HG02610 (cell line): ENCODE measurements at regions not wholly inside any gene's neighbourhood (a gene's known extent, or its start where the extent isn't known, plus 50 kb on each side); places are given as distances from the start of the nearest gene placed in this dataset.

Experiments
- ATAC-seq: cut with Tn5 transposase; IDR thresholded peaks from one replicate; pipeline ENCODE4 v1.9.1; 2021; ENCODE audit warnings: mild to moderate bottlenecking, moderate library complexity; ENCODE audit not compliant: unreplicated experiment

DNA sequence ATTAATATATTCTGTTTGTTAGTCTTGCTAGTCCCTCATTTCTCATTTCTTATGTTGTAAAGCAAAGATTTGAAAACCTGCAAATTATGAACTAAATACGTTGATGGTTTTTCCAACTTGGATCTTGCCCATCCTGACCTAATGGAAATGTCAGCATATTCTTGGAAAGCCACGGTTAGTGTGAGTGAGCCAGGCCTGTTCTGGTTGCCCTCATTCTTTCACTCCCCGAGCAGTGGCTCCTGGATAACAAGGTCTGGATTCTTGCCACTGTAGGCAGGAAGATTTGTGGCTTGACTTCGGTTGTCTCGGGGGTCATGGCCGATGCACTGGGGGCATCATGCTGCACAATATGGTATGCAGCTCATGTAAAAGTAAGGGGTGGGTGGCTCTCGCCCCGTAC lies 359.1 kb downstream of the MEIS1 start:
- ATAC-seq = no peak

DNA sequence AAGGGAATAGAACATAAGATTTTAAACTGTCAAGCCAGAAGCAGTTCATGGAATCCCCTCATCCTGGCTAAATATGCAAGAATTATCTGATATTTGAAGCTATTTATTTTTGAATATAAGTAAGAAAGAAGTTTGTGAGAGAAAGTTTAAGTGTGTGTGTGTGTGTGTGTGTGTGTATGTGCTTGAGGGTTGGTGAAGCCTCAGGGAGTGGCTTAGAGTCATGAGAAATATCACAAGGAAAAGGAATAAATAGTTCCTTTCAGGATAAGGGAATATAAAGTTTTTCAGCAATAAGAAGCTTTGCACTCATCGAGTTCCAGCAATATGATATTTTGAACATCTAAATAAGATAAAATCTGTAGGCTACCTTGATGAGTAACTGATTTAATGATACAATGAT lies 359.6 kb downstream of the MEIS1 start:
- ATAC-seq = no peak

DNA sequence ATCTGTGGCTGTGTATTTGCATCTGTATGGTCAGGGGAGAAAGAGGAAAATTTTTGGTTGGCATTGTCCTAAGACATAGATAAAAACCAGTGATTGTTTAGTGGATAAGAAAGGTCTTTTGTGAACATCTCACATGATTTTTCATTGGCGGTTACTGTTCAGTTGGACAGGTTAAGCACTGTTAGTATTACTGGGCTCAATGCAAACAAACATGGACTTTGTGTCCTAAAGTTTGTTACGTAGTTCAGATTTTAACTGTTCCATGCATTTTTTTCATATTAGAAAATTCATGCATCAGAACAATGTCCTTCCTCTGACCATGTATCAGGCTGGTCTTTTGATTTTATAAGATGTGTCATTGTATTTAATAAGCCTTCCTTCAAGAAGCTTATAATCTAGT lies 368.0 kb downstream of the MEIS1 start:
- no peak for ATAC-seq

DNA sequence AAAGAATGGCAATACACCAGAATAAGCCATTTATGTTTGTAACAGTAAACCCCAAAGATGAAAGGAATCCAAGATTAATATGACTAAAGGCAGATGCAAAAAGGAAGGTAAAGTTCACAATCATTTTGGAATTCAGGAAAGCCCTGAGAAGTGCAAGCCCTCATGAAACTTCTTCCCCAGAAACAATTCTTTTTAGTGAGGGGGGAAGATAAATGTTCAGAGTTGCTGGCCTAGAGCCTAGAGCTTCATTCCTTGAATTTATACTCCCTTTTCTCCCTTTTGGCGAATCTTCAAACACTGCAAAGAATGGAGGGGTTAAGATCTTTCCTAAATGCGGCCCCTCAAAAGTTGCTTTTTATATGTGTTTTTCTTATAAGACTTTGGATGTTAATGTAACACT lies 368.8 kb downstream of the MEIS1 start:
- no peak for ATAC-seq

DNA sequence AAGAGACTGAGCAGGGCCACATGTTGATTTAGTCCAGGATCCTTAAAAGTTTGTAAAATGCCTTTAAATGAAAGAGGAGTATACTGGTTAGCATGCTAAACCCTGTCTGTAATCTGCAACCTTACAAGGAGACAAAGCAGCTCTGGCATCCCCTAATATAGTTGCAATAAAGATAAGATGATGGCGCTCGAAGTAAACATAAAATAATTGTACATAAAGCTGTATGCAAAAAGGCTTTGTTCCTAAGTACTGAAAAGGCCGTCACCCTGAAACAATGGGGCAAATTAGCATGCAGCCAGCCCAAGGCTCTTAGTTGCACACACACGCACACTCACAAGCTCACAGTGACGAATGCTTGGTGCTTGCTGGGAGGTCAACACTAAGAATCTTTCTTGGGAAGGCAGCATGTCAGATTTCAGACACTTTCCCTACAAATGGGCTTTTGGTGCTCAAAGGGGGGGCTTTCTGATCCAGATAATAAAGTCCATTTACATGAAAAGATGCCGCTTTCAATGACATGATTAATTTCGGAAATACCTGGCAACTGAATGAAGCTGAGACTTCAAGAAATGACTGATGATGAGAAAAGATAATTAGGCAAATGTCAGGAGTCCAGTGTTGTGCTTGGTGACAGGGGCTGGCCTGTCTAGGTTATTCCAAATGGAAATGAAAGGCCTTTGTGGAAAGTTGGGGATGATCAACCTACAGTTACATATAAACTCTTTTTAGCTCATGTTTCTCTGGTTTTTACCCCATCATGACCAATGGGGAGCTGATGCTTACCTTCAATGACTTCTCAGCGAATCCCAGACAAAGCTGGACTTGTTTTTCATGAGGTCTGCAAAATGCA lies 370.3 kb downstream of the MEIS1 start:
- ATAC-seq = no peak

DNA sequence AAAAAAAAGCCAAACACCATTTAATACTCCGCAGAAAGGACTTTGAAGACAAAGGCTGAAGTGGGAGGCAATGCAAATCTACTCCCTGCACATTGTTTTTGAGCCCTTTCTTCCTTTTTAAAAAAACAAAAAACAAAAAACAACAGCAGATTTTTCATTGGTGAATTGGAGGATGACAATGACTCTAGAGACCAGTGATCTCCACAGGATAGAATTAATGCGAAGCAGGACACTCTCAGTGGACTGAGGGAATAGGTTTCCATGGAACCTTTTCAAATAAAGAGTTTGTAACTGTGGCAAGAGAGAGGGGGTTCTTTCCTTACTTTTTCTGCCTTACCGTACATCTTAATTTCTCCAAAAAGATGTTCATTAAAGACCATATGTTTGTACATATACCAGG lies 371.0 kb downstream of the MEIS1 start:
- no peak for ATAC-seq

DNA sequence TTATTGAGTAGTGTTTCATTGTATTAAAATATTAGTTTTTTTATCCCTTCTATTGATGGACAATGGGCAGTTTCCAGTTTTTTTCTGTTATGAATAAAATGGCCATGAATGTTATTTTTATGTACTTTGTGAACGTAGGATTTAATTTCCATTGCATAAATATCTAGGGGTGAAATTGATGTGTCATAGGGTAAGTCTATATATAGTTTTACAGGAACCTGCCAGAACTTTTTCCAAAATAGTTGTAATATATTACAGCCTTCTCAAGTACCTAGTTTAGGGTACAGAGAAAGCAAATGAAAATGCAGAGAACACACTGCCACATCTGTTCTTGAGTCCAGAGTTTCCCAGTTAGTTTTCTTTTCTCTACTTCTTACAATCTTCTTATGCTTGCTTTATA lies 378.6 kb downstream of the MEIS1 start:
- no peak for ATAC-seq

DNA sequence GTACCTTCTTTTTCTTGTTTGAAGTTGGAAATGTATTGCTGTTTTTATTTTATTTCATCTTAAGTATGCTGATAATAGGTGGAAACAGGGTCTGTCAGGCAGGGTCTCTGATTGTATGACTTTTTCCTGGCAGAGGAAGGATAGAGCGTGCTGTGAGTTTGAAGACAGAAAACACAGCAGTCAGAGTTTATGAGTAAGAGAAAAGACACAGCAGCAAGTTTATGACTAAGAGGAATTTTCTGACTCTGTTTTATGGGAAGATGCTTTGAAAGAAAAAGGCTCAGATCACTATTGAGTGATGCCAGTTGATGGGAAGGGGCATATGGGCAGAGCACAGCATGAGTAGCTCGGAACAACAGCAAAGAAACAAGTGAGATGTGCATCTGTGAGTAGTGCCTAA lies 379.1 kb downstream of the MEIS1 start:
- ATAC-seq = no peak

DNA sequence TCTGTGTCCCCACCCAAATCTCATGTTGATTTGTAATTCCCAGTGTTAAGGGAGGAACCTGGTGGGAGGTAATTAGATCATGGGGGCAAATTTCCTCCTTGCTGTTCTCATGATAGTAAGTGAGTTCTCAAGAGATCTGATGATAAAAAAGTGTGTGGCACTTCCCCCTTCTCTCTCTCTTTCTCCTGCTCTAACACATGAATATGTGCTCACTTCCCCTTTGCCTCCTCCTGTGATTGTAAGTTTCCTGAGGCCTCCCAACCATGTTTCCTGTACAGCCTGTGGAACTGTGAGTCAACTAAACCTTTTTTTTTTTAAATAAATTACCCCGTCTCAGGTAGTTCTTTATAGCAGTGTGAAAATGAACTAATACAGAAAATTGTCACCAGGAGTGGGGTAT lies 380.0 kb downstream of the MEIS1 start:
- no peak for ATAC-seq

DNA sequence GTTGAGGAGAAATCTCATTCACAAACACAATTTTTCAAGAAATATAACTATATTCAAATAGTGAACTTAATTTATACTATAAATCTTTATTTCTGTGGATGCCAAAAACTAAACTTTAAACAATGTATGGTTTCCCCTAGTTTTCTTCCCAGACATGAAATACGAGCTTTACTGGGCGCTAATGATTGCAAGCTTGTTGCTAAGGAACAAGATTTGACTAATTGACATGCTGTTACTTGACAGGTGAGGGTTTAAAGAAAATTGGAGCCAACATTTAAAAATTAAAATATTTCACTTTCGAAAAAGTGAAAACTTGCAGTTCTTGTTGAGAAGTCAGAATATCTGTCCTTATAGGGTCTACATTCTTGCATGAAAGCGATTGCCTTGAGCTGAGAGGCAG lies 381.0 kb downstream of the MEIS1 start:
- no peak for ATAC-seq

DNA sequence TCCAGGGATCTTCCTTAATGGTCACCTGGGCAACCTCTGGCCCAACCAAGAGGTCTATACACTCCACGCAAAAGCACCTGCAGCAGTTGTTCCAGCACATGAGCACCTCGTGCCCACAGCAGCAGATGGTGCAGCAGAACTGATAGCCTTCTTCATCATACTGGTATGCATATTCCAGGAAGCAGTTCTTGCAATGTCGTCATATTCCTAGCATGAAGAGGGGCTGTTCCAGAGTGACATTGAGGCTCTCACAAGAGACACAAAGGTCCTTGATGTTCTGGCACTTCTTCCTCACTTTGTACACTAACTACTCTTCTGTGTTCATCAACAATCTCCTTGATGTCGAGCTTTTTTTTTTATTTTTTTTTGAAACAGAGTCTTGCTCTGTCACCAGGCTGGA lies 386.2 kb downstream of the MEIS1 start:
- ATAC-seq = no peak

DNA sequence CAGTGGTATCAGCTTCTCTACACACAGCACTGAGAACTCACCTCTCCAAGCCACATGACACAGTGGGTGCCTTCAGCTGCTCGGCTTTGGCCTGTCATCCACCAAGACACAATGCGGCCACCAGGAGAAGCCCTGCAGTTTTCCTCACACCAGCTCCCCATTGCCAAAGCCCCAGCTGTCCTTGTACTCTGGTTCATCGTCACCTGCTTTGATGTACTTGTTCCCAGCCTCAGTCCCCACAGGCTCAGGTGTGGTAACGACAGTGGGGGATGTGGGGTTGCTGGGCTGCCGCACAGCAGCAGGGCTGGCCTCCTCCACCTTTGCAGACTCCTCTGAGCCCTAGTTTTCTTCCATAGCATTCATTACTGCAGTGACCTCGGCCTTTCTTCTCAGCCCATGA lies 387.3 kb downstream of the MEIS1 start:
- ATAC-seq = no peak

DNA sequence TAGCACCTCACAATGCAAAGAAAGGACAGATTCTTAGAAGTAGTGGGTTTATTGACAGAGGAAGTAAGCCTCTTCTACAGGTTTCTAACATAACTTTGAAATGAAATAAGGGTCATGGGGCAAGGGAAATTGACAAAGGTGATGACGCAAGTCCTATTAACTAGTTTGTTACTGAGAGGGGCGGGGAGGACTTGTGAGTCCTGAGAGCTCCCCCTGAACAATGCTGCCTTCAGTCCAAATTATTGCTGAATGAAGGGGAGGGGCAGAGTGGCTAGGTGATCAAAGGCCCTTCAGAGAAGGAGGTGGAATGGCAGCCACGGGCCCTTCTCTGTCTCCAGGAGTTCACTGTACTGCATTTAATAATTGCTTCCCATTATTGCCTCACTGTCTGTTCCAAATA lies 390.0 kb downstream of the MEIS1 start:
- ATAC-seq = no peak

DNA sequence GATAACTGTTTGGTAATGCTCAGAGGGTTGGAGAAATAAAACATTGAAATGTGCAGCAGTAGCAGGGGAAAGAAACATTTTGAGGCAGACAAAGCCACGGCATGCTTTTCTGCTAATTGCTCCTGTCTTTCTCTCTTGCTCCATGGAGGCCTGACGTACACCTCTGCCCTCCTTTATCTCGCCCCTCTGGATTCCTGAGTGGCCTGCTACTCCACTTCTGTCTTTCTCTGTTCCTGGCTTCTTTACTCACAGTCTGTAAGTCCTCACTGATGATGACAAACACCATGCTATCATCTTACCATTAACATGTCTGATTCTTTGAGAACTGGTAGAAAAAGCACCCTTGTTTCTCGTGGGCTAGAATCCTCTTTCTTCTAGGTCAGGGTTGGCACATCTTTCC lies 392.9 kb downstream of the MEIS1 start:
- ATAC-seq = no peak

DNA sequence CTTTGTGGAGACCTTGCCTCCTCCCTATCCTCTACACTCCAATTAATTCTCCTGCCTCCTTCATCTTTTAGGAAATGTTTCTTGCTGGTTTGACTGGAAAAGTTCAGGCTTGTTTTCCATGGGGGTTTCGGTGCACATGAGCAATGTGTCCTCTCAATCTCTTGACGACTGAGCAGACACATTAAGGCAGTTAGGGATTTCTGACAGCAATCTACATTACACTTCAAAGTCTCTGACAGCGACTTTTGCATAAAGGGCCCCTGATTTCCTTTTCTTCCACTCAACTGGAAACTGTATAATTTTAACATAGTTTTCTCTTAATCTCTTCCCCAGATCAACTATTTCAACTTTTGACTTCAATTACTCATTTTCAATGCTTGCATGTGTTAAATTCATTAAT lies 394.0 kb downstream of the MEIS1 start:
- ATAC-seq = no peak

DNA sequence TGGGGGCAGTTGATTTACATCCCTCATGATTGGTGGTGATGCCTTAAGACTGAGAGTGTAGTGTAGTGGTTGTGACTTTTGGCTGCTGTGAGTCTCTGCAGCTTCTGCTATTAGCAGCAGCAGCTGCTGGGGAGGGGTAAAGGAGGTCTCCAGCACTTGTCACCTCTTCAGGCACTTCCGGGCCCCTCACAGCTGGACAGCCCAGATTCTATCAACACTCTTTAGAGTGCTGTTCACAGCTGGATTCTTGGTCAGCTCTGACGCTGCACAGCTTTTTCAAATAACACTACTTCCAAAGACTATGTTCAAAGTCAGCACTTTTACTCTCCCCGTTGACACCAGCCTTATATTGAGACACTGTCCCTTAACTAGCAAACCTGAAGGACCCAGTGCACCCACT lies 396.0 kb downstream of the MEIS1 start:
- ATAC-seq = no peak

DNA sequence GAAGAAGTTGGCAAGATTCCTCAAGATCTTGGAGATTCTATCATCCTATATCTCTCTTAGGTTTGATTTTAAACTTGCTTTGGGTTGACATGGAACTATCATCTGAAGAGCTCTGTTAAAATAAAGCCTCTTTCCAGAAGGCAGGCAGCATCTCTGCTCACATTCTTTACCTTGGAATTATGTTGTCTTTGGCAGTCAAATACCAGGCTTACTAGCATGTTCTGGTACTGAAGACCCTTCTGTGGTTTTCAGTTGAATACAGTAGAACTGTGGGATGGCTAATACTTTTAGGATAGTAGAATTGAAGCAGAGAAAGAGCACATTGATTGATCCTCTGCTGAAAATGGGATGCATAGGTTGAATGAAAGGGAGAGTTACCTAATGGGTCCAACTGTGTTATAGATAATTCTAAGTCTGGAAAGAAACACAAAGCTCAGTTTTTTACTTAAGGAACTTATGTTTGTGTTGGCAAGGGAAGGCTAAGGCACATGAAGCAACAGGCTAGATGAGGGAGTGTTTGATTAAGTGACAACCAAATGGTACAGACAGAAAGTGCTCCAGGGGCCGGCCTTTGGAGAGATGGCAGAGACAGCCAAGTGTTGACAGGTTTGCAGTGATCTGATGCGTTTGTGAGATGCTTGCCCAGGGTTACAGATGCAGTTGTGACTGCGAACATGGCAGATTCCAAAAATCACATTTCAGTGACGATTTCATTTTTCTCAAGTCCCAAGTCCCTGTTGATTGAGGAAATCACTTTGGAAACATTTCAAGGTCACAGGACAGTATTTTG lies 397.9 kb downstream of the MEIS1 start:
- ATAC-seq = no peak

DNA sequence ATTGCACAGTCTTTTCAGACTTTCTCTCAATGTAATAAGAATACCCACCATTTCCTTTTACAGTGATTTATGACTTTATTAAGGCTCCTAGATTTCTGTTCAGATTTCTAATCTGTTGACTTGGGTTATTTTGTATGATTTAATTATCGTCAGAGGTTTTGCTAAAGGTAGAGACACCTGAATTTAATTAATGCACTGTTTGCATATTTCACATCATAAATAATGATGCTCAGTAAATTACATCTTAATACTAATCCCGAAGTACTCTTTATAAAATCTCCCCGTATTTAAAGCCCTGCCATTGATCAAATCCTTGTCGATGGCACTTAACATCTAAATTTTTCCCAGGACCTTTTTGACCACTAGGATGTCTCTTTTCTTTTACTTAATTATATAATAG lies 399.9 kb downstream of the MEIS1 start:
- no peak for ATAC-seq

DNA sequence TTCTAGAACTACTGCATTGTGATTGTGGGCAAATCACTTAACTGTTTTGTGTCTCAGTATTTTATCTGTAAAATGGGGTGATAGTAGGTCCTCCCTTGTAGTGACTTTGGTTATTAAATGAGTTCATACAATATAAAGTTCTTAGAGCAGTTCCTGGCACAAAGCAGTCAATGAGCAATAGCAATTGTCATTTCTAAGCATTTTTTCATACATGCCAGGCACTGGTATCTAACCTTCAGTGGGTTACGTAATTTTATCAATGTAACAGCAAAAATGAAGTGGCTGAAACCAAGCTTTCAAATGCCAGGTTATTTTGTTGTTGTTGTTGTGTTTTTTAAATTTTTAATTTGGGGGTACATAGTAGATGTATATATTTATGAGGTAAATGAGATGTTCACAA lies 401.9 kb downstream of the MEIS1 start:
- no peak for ATAC-seq

DNA sequence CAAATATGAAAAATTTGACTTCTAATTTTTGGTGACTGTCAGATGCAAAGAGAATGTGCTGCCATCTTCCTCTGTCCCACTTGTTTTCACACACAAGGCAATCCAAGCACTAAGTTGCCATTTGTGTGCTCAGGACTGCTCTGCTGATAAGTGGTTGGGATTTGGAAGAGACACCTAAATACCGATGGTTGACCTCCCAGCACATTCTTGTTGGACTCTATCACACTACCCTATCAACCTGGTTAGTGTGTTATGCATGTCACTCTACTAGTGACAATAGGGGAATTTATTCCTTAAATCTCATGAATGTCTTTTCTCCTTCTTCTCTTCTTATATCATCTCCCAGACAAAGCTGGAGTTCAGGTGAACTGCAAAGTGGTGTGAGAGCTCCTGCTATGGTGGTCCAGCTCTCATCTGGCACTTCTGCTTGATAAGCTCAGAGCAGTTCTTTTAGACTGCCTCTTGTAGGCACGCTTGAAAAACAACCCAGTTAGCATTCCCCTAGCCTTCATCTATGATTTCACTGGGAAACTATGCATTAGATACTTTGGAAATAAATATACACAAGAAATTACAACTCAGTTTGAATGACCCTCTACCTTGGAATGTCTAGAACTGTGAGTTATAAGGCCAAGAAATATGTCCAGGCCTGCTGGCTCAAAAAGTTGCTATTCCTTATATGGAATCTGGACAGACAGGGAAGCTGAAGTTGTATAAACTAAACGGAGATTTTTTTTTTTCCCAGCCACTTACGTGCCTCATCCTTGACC lies 404.8 kb downstream of the MEIS1 start:
- ATAC-seq = no peak

DNA sequence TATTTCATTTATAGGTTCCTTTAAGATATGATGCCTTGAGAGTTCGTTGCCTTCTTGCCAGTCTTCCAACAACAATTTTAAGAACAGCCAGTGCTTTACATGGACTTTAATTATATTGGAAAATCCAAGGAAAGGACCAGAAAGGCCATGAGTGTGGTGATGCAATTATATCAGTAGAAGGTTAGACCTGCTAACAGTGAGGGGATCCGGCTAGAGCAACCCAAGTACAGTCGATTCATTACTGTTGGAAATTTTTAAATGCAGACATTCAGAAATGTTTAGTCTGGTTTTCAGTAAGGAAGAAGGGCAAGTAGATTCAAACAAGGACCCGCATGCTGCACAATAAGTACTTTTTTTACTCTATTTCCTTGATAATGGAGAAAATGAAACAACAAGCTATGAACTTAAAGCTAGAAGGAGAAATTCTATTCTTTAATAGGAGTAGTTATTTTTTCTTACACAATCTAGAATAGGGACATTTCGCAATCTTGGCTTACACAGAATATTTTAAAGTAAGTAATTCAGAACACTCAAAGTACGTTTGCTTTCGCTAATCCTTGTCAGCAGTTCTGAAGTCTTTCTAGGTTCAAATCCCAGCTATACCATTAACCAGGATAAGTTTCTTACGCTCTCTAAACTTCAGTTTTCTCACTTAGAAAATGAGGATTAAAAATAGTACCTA lies 405.5 kb downstream of the MEIS1 start:
- ATAC-seq = no peak
